ENCODE measurements at regions not wholly inside any gene's neighbourhood (a gene's known extent, or its start where the extent isn't known, plus 50 kb on each side); places are given as distances from the start of the nearest gene placed in this dataset.

GRCh38 chr13:80105350-80105749 lies 235.6 kb downstream of the SPRY2 start:
- ATAC-seq (no peak), DNase-seq (no peak)
- no peaks in the 10 kb centered on the region for H3K27me3 Mint-ChIP-seq (ENCODE audit: low read depth)
- H3K9me3 Mint-ChIP-seq (ENCODE audit: insufficient read depth) = no peaks in the 10 kb centered on the region
- ChIA-PET CTCF (no interaction called here), POLR2A (no interaction called here)
- H3K4me3 Mint-ChIP-seq = no peak overlapping the region
- H3K36me3 Mint-ChIP-seq (ENCODE audit: low read depth) = no peaks in the 10 kb centered on the region
- no peaks in the 10 kb centered on the region for H3K4me1 Mint-ChIP-seq (ENCODE audit: low read depth)
- H3K27ac Mint-ChIP-seq = no peak overlapping the region

DNA sequence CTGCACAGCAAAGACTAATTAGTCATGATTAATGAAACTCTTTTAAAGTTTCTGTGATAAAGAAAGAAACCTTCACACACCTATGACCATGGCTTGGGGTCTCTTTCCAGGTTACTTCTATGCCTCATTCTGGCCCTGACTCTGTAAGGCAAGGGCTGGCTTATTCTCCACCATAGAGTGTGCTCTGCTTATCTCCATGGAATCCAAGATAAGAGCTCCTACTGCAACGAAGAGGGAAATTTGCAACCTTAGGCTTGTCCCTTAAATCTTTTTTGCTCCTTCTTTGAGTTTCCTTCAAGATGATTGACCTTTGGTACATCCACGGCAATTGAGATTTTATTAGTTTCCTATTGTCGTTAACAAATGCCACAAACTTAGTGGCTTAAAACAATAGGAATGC lies 239.9 kb downstream of the SPRY2 start:
- CTCF ChIA-PET = no interaction called here

GRCh38 chr13:80100636-80101035 lies 240.3 kb downstream of the SPRY2 start:
- Mint-ChIP-seq H3K27me3 (ENCODE audit: low read depth) (no peaks in the 10 kb centered on the region), H3K4me1 (ENCODE audit: low read depth) (no peaks in the 10 kb centered on the region), H3K27ac (no peak overlapping the region), H3K4me3 (no peak overlapping the region), H3K9me3 (ENCODE audit: insufficient read depth) (no peaks in the 10 kb centered on the region), H3K36me3 (ENCODE audit: low read depth) (no peaks in the 10 kb centered on the region)
- ChIA-PET POLR2A (no interaction called here), CTCF (no interaction called here)
- ATAC-seq (no peak), DNase-seq (no peak)

More for the DNA sequence above, 239.9 kb downstream of the SPRY2 start:
- ATAC-seq = no peak
- Mint-ChIP-seq H3K4me1 (ENCODE audit: low read depth) (no peaks in the 10 kb centered on the region), H3K27ac (no peak overlapping the region), H3K27me3 (ENCODE audit: low read depth) (no peaks in the 10 kb centered on the region), H3K9me3 (ENCODE audit: insufficient read depth) (no peaks in the 10 kb centered on the region), H3K36me3 (ENCODE audit: low read depth) (no peaks in the 10 kb centered on the region), H3K4me3 (no peak overlapping the region)
- POLR2A ChIA-PET = no interaction called here
- DNase-seq = no peak

DNA sequence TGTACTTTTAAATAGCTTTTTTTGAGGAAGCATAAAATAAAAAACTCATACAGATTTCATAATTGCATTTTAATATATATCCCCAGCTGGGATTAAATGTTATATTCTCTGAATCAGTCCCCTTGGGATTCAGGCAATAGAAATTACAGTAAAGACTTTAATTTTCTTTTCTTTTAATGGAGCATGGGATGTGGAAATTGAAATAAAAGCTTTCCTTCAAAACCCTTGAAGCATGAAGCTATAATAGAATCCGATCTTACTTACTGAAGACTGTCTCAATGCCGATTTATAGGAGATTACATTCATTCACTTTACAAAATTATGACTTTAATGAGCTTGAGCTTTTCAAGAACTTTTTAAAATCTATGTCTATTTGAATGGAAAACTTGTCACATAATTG lies 243.4 kb downstream of the SPRY2 start:
- H3K36me3 Mint-ChIP-seq (ENCODE audit: low read depth) = no peaks in the 10 kb centered on the region
- CTCF ChIA-PET = no interaction called here

DNA sequence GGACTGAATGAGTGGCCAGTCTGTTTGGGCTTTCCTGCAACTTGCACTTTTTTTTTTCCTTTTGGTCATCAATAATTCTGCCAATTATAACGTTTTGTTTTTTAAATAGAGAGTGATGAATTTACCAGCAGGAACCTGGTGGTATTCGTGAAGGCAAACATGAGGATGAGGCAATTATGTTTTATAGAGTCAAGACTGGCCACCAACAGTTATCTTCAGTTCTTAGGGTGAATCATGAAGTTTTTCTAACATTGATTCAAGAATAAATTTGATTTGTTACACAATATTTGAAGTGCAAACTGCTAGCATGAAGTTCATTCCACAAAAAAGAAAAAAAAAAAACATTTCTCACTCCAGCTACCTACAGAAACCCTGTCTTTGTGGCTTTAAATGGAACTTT lies 244.5 kb downstream of the SPRY2 start:
- no peaks in the 10 kb centered on the region for H3K27me3 Mint-ChIP-seq (ENCODE audit: low read depth)
- ATAC-seq (no peak), DNase-seq (no peak)
- H3K9me3 Mint-ChIP-seq (ENCODE audit: insufficient read depth) = no peaks in the 10 kb centered on the region
- no peak overlapping the region for H3K27ac Mint-ChIP-seq
- ChIA-PET CTCF (no interaction called here), POLR2A (no interaction called here)
- H3K4me1 Mint-ChIP-seq (ENCODE audit: low read depth) = no peaks in the 10 kb centered on the region
- H3K36me3 Mint-ChIP-seq (ENCODE audit: low read depth) = no peaks in the 10 kb centered on the region
- H3K4me3 Mint-ChIP-seq = no peak overlapping the region

More for the DNA sequence above, 243.4 kb downstream of the SPRY2 start:
- POLR2A ChIA-PET = no interaction called here
- Mint-ChIP-seq H3K9me3 (ENCODE audit: insufficient read depth) (no peaks in the 10 kb centered on the region), H3K4me3 (no peak overlapping the region), H3K27ac (no peak overlapping the region), H3K27me3 (ENCODE audit: low read depth) (no peaks in the 10 kb centered on the region), H3K4me1 (ENCODE audit: low read depth) (no peaks in the 10 kb centered on the region)
- DNase-seq = no peak
- ATAC-seq = no peak

GRCh38 chr13:80094526-80094925 lies 246.4 kb downstream of the SPRY2 start:
- Mint-ChIP-seq H3K4me3 (no peak overlapping the region), H3K36me3 (ENCODE audit: low read depth) (no peaks in the 10 kb centered on the region), H3K27ac (no peak overlapping the region), H3K27me3 (ENCODE audit: low read depth) (no peaks in the 10 kb centered on the region), H3K4me1 (ENCODE audit: low read depth) (no peaks in the 10 kb centered on the region), H3K9me3 (ENCODE audit: insufficient read depth) (no peaks in the 10 kb centered on the region)
- ChIA-PET POLR2A (no interaction called here), CTCF (no interaction called here)
- DNase-seq (no peak), ATAC-seq (no peak)

GRCh38 chr13:80093888-80094287 lies 247.0 kb downstream of the SPRY2 start:
- ATAC-seq = no peak
- Mint-ChIP-seq H3K36me3 (ENCODE audit: low read depth) (no peaks in the 10 kb centered on the region), H3K27ac (no peak overlapping the region), H3K4me1 (ENCODE audit: low read depth) (no peaks in the 10 kb centered on the region), H3K27me3 (ENCODE audit: low read depth) (no peaks in the 10 kb centered on the region), H3K4me3 (no peak overlapping the region), H3K9me3 (ENCODE audit: insufficient read depth) (no peaks in the 10 kb centered on the region)
- ChIA-PET POLR2A (no interaction called here), CTCF (no interaction called here)
- DNase-seq = no peak

DNA sequence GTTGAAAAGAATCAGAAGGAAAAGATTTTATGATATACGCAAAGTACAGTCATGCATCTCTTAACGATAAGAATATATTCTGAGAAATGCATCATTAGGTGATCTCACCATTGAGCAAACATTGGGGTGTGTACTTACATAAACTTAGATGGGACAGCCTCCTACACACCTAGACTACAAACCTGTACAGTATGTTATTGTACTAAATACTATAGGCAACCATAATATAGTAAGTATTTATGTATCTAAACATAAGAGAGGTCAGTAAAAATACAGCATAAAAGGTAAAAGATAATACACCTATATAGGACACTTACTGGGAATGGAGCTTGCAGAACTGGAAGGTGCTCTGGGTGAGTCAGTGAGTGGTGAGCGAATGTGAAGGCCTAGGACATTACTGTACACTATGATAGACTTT lies 254.6 kb downstream of the SPRY2 start:
- ChIA-PET POLR2A (no interaction called here), CTCF (no interaction called here)
- H3K27ac Mint-ChIP-seq = no peak overlapping the region

GRCh38 chr13:80083853-80084676 lies 256.9 kb downstream of the SPRY2 start:
- no peaks in the 10 kb centered on the region for H3K36me3 Mint-ChIP-seq (ENCODE audit: low read depth)
- no peaks in the 10 kb centered on the region for H3K27me3 Mint-ChIP-seq (ENCODE audit: low read depth)
- no peaks in the 10 kb centered on the region for H3K9me3 Mint-ChIP-seq (ENCODE audit: insufficient read depth)
- ChIA-PET POLR2A (no interaction called here), CTCF (no interaction called here)
- no peak overlapping the region for H3K27ac Mint-ChIP-seq
- no peak overlapping the region for H3K4me3 Mint-ChIP-seq
- ATAC-seq (no peak), DNase-seq (no peak)
- H3K4me1 Mint-ChIP-seq (ENCODE audit: low read depth) = no peaks in the 10 kb centered on the region

More for the DNA sequence above, 254.6 kb downstream of the SPRY2 start:
- ATAC-seq (no peak), DNase-seq (no peak)
- H3K4me1 Mint-ChIP-seq (ENCODE audit: low read depth) = no peaks in the 10 kb centered on the region
- no peak overlapping the region for H3K4me3 Mint-ChIP-seq
- H3K36me3 Mint-ChIP-seq (ENCODE audit: low read depth) = no peaks in the 10 kb centered on the region
- H3K27me3 Mint-ChIP-seq (ENCODE audit: low read depth) = no peaks in the 10 kb centered on the region
- H3K9me3 Mint-ChIP-seq (ENCODE audit: insufficient read depth) = no peaks in the 10 kb centered on the region

DNA sequence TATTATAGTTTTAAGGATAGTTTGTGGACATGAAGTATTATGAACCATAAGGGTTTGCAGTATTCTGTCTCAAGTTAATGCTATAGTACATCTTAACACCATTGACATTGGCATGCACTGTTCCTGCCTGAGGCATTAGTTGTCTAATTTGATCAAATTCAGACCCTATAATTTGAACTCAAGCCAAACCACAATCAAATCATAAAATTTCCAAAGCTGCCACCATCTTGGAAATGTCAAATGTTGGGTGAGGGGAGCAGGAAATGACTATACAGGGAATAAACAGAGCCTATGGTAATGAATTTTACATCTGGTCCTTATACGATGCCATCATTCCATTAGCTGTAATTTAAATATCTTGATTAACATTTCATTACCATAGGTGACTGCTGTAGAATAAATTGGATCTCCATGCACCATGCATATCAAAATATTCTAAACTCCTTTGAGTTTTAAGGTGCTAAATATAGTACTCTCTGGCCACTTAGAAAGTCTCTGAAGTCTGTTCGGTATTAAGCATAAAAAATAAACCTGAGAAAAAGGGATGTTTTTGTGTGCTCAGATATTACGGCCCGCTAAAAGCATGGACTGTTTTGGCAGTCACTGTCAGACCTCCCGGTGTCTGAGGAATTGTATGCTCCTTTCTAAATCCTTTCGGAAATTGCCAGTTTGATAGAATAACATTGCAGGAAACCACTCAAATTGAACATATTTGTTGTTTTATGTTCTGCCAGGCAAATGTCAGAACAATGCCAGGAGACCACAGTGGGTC lies 257.7 kb downstream of the SPRY2 start:
- Mint-ChIP-seq H3K4me3 (no peak overlapping the region), H3K27ac (no peak overlapping the region), H3K36me3 (ENCODE audit: low read depth) (no peaks in the 10 kb centered on the region), H3K27me3 (ENCODE audit: low read depth) (no peaks in the 10 kb centered on the region), H3K4me1 (ENCODE audit: low read depth) (no peaks in the 10 kb centered on the region), H3K9me3 (ENCODE audit: insufficient read depth) (no peaks in the 10 kb centered on the region)
- CTCF ChIA-PET = no interaction called here
- POLR2A ChIA-PET = no interaction called here
- DNase-seq (no peak), ATAC-seq (no peak)

DNA sequence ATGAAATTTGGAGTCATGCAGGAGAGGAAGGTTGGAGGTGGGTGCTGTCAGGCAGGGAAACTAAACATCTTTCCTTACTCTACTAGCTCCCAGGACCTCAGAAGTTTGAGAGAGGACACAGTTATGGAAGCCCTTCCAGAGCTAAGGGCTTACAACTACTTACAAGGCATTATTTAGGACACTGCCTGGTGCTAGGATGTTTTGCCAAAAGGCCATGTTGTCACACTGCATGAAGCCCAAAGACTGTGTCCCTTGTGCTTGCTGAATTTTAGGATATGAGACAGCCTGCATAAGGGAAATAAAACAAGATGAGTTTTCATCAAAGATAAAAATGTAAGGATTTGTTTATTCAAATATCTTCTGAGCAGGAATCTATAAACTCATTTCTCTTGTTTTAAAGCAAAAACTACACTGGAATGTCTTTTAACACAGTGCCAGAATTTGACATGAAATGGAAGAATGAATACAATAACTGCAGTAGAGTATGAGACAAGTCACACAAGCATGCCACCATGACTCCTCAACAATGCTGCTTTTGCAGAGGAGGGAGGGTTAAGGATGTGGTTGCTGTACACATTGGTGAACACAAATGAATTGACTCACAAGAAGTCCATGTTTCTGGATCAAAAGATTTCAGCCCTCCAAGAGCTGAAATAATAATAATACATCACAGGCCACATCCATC lies 258.4 kb downstream of the SPRY2 start:
- no peaks in the 10 kb centered on the region for H3K27me3 Mint-ChIP-seq (ENCODE audit: low read depth)
- ATAC-seq = no peak
- H3K4me3 Mint-ChIP-seq = no peak overlapping the region
- no peaks in the 10 kb centered on the region for H3K9me3 Mint-ChIP-seq (ENCODE audit: insufficient read depth)
- DNase-seq = no peak
- ChIA-PET CTCF (no interaction called here), POLR2A (no interaction called here)
- H3K4me1 Mint-ChIP-seq (ENCODE audit: low read depth) = no peaks in the 10 kb centered on the region
- H3K27ac Mint-ChIP-seq = no peak overlapping the region
- no peaks in the 10 kb centered on the region for H3K36me3 Mint-ChIP-seq (ENCODE audit: low read depth)

GRCh38 chr13:80074811-80075210 lies 266.1 kb downstream of the SPRY2 start:
- CTCF ChIA-PET = no interaction called here

More at GRCh38 chr13:80074811-80075210, 266.1 kb downstream of the SPRY2 start:
- peaks cover 5% of the 10 kb centered on the region for H3K9me3 Mint-ChIP-seq (ENCODE audit: insufficient read depth)
- H3K4me1 Mint-ChIP-seq (ENCODE audit: low read depth) = no peaks in the 10 kb centered on the region
- H3K27ac Mint-ChIP-seq = no peak overlapping the region
- DNase-seq (no peak), ATAC-seq (no peak)
- H3K27me3 Mint-ChIP-seq (ENCODE audit: low read depth) = no peaks in the 10 kb centered on the region
- H3K4me3 Mint-ChIP-seq = no peak overlapping the region
- POLR2A ChIA-PET = no interaction called here
- no peaks in the 10 kb centered on the region for H3K36me3 Mint-ChIP-seq (ENCODE audit: low read depth)

All from activated CD8-positive, alpha-beta T cell treated with anti-CD3 and anti-CD28 coated beads, Interleukin-2, amount 10 ng/mL, durations not matched to agents 7 days and 5 days (primary cell).